ES-I3 (cell line): ENCODE measurements at regions not wholly inside any gene's neighbourhood (a gene's known extent, or its start where the extent isn't known, plus 50 kb on each side); places are given as distances from the start of the nearest gene placed in this dataset.

Source experiments
- H3K36me3 ChIP-seq: 2 replicates; pipeline ENCODE4 v1.6.1; 2013; ENCODE audit warnings: mild to moderate bottlenecking, low read length, control low read depth, moderate library complexity; ENCODE audit not compliant: insufficient read depth
- H3K4me1 ChIP-seq: 2 replicates; pipeline ENCODE4 v1.6.1; 2013; ENCODE audit warnings: mild to moderate bottlenecking, control low read depth, low read length; ENCODE audit not compliant: insufficient read depth
- H3K9ac ChIP-seq: 2 replicates; pipeline ENCODE4 v1.6.1; 2013; ENCODE audit warnings: low read depth, mild to moderate bottlenecking, low read length, moderate library complexity
- H3K9me3 ChIP-seq: 2 replicates; pipeline ENCODE4 v1.6.1; 2013; ENCODE audit warnings: mild to moderate bottlenecking, low read length, moderate library complexity; ENCODE audit not compliant: control insufficient read depth, insufficient read depth

DNA sequence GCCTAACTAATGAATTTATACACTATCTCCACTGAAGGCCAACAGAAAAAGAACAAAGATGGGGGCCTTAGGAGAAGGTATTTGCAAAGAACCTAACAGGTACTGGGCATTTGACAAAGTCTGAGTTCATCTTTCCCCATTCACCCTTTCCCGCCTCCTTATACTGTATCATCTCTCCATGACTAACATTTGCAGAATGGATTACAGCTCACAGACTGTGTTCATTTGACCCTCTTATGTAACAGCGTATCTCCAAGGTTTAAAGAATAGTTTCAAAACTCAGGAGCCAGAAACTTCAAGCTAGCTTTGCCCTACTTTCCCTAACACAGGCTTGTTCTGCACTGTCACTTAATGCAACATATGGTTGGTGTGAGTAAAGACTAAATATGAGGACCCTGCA, 238.7 kb upstream of the CELF2 start:
- Histone ChIP-seq H3K9me3 (peaks cover 3% of the 10 kb centered on the region), H3K36me3 (peaks cover 3% of the 10 kb centered on the region; the same call in 1 of the 2 replicates), H3K9ac (no peak overlapping the region), H3K4me1 (no peaks in the 10 kb centered on the region)

DNA sequence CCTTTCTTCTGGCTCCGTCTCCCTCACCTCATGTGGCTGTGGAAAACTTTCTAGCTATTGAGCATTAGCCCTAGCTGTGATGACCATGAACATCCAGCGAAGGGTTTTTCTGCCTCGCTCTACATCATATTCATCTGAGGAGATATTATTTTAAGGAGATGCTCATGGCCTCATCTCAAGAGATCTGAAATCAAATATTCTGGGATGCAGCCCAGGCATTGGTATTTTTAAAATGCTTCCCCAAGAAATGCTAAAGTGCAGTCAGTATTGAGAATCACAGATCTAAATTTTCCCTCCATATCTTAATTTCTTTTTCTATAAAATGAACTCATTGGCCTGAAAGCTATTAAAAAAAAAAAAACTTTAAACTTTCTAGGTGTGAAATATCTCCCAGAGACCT, 238.2 kb upstream of the CELF2 start:
- peaks cover 3% of the 10 kb centered on the region; the same call in 1 of the 2 replicates for H3K36me3 ChIP-seq
- peaks cover 5% of the 10 kb centered on the region for H3K9me3 ChIP-seq

DNA sequence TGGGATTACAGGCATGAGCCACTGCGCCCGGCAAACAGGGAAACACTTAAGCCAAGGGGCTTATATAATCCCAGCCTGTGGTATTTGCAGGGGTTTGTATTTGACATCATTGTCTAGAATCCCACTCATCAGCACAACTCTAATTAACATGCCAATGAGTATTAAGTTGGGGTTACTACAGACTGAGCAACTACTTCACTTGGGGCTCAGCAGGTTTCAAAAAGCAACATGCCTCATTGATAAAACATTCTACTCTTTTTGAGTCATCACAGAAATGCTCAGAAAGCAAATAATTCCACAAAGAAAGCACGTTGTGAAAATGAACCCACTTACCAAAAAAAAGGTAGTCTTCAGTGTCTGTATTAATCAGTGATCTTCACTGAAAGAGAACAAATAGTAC, 236.9 kb upstream of the CELF2 start:
- H3K36me3 ChIP-seq: peaks cover 3% of the 10 kb centered on the region; the same call in 1 of the 2 replicates
- H3K9ac ChIP-seq: no peak overlapping the region
- no peaks in the 10 kb centered on the region for H3K4me1 ChIP-seq
- H3K9me3 ChIP-seq: peaks cover 14% of the 10 kb centered on the region

More for the DNA sequence above, 238.2 kb upstream of the CELF2 start:
- H3K4me1 ChIP-seq: no peaks in the 10 kb centered on the region
- H3K9ac ChIP-seq: no peak overlapping the region

DNA sequence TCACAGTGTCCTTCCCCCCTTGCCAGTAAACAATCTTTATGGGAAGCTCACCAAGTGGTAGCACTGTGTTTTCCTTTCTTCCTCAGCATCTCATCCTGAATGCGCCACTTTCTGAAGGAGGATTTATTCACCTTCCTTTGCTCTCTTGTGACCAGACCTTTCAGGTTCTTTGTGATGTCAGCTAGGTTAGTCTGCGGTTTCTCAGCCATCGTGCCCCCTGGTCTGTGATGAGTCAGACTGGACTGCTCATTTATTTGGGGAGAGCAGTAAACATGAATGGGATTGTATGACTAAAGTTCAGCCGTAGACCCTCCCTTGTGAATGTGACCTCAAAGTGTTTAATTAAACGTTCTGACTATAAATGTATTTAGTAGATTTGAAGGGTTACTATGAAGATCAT, 235.1 kb upstream of the CELF2 start:
- H3K9me3 ChIP-seq: peaks cover 18% of the 10 kb centered on the region
- no peak overlapping the region for H3K9ac ChIP-seq
- peaks cover 2% of the 10 kb centered on the region; the same call in 1 of the 2 replicates for H3K36me3 ChIP-seq
- H3K4me1 ChIP-seq: no peaks in the 10 kb centered on the region

DNA sequence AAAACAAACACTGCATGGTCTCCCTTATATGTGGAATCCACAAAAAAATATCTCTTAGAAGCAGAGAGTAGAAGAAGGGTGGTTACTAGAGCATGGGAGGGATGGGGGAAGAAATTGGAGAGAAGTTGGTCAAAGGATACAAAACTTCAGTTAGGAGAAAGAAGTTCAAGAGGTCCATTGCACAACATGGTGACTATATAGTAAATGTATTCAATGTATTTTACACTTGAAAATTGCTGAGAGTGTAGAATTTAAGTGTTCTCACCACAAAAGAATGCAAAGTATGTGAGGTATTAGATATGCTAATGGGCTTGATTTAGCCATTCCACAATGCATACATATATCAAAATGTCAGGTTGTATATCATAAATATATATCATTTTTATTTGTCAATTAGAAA, 232.0 kb upstream of the CELF2 start:
- peaks cover 18% of the 10 kb centered on the region for H3K9me3 ChIP-seq
- no peaks in the 10 kb centered on the region for H3K4me1 ChIP-seq
- H3K9ac ChIP-seq: no peak overlapping the region
- H3K36me3 ChIP-seq: no peaks in the 10 kb centered on the region; the same call in 1 of the 2 replicates

DNA sequence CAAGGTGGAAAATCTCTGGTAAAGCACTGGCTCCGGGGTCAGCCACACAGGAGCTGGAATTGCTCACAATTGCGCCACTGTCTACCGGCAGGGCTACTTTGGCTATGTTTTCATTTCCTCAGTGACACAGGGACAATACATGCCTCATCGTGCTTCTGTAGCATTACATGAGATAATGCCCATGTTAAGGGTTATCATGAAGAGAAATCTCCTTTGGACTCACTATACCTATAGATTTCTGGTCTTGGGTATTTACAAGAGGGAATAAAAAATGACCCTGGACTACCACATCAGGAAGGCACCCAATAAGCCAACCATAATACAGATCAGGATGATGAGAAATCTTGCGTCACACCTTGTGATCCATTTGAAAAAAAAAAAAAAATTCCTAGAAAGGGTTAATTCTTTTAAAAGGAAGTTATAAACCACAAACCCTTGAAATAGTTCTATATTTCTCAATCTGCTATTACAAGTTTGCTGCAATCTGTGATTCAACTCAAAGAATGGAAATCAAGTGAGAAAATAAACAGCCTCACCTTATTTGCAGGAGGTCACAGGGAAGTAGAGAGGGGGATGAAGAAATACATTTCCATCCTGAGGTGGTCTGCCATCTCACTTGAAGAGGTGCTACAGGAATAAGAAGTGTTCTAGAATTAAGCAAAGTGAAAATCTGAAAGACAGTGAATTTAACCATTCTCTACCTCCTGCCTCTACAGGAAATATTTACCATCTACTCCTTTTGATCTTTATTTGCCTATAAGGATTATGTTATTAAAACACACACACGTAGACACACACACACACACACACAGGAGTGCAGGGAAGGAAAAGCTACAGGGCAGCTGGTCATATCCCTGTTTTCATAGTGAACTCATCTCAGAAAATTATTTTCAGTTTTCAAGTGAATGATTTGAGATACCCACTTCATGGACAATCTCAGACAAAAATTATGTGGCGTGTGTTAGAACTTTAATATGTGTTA, 231.3 kb upstream of the CELF2 start:
- H3K9me3 ChIP-seq: peaks cover 18% of the 10 kb centered on the region
- no peak overlapping the region for H3K9ac ChIP-seq
- no peaks in the 10 kb centered on the region for H3K4me1 ChIP-seq
- no peaks in the 10 kb centered on the region; the same call in 1 of the 2 replicates for H3K36me3 ChIP-seq

DNA sequence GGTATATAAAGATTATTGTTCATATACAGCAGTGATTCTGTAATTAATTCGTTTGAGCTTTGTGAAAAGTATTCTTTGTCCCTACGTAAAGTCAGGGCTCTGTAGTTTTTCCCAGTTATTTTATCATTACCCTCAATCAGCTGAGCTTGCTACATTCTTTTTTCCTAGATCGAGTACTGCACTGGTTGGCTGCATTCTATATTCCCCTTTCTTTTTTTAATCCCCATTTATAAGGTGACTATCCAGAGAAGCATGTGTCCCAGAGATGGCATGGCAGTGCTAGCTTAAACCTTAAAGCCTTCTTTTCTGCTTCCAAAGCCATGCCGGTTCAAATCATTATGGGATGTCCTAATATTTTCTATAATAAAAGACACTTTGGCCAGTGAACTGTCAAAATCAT, 230.1 kb upstream of the CELF2 start:
- Histone ChIP-seq H3K9ac (no peak overlapping the region), H3K36me3 (no peaks in the 10 kb centered on the region; the same call in 1 of the 2 replicates), H3K4me1 (peaks cover 9% of the 10 kb centered on the region; the same call in 1 of the 2 replicates), H3K9me3 (peaks cover 15% of the 10 kb centered on the region)

DNA sequence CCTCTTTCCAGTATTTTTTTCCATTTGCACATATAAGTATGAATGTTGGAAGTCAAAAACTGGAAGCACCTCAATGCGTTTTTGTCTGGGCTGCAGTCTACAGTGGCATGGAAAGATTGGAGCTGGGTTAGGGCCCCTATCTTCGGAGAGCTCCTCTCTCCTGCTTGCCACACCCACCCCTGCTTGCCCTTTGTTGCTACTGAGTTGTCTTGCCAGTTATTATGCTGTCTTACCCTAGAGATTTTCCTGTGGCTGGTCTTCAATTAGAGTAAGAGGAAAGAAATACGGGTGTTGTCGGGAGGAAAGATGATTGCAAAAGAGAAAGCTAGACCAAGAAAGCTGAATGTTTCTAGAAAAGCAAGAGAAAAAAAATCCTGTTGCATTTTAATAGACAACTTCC, 228.9 kb upstream of the CELF2 start:
- H3K9me3 ChIP-seq: peaks cover 15% of the 10 kb centered on the region
- peaks cover 15% of the 10 kb centered on the region; the same call in 1 of the 2 replicates for H3K4me1 ChIP-seq
- no peaks in the 10 kb centered on the region; the same call in 1 of the 2 replicates for H3K36me3 ChIP-seq
- H3K9ac ChIP-seq: no peak overlapping the region

DNA sequence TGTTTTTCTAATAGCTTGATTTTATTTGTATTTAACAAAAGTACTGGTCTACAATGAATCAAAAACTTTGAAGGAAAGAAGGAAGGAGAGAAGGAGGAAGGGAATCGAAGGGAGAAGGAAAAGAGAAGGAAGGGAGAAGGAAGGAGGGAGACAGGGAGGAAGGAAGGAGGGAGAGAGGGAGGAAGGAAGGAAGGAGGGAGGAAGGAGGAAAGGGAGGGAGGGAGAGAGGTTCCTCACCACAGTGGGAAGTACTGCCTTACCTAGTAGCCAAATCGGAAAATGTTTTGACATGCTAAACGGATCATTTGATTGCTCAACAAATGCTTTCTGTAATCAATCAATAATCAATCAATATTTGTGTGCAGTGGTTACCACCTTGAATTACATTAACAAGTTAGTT, 225.8 kb upstream of the CELF2 start:
- H3K4me1 ChIP-seq: peaks cover 30% of the 10 kb centered on the region
- no peaks in the 10 kb centered on the region; the same call in 1 of the 2 replicates for H3K9me3 ChIP-seq
- peak overlapping the region; percentile 24; the same call in 1 of the 2 replicates for H3K9ac ChIP-seq
- H3K36me3 ChIP-seq: no peaks in the 10 kb centered on the region

DNA sequence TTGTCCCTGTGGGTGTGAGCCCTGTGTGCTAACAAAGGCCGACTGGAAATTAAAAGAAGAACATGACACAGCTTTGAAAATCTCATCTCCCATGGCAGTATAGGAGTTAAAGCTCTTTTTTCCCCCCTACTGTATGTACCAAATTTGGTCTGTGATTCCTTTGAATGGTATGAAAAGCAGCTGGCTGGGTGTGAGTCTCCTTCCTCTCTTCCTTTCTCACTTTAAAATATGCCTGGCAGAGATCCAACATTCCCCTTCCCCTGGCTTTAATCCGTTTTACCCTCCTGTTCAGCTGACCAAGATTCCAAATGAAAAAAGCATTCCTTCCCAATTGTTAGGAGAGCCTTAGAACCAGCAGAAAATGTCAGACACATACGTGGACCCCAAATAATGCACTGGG, 225.0 kb upstream of the CELF2 start:
- peak overlapping the region; percentile 31 for H3K9ac ChIP-seq
- H3K9me3 ChIP-seq: no peaks in the 10 kb centered on the region
- H3K36me3 ChIP-seq: no peaks in the 10 kb centered on the region
- peaks cover 38% of the 10 kb centered on the region for H3K4me1 ChIP-seq

DNA sequence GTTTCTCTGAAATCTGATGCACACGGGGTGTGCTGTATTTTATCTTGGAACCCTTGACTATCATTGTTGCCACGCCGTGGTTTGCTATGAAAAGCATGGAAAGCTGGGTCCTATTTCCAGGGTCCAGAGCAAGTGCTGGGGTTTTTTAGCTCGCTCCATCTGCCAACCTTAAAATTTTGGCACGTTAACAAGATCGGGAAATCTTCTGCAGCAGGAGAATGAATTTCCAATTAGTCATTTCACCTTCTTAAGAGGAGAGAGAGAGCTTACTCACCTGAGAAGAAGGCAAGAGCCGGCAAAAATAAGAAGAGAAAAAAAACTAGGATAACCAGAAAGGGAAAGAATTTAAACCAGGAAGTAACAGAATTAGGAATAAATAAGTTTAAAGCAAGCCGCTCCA, 223.6 kb upstream of the CELF2 start:
- Histone ChIP-seq H3K9ac (peak overlapping the region; percentile 39; the same call in 1 of the 2 replicates), H3K36me3 (no peaks in the 10 kb centered on the region), H3K9me3 (no peaks in the 10 kb centered on the region), H3K4me1 (peaks cover 44% of the 10 kb centered on the region)

DNA sequence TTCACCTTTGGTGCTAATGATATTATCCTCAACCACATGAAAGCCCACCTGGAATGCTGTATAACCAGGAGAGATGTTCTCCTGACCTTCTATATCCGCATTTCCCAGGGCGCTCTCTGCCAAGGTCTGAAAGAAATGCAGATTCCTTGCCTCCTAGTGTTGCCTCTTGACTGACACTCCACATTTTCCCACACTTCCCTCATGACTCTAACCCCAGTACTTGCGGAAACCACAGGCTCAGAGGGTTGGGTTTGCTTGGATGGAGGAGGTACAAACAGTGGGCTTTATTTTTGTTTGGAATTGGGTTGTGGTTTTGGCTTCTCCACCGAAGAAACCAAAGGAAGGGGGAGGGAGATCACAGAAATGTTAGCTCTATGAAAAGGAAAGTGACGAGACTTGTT, 222.9 kb upstream of the CELF2 start:
- no peaks in the 10 kb centered on the region for H3K36me3 ChIP-seq
- H3K4me1 ChIP-seq: peaks cover 44% of the 10 kb centered on the region
- peak overlapping the region; percentile 39; the same call in 1 of the 2 replicates for H3K9ac ChIP-seq
- no peaks in the 10 kb centered on the region for H3K9me3 ChIP-seq

DNA sequence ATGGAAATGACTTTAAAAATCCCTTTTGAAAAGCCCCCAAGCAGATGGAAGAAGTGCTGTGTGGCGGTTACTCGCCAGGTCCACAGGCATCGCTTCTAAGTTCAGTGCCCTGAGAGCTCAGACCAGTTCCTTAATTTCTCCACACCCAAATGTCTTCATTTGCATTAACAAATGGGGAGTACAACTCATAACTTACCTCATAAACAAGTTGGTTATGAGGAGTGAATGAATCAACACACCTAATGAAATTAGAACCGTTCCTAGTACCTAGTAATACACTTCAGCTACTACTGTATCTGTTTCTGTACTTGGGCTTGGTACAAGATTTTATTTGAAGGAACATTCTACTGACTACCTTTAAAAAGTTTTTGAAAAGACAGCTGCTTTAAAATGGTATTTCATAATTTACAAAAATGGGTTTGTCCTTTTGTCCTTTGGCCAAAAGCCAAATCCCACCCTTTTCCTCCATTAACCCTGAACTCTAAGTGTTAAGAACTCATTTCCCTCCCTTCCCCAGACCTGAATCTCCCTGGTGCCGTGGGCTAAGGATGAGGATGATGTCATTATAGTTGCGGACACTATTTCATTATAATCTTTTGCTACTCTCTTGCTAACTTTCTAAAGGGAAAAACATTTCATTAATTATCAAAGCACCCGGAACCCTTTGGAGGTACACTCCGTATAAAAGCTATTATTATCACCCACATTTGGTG, 221.5 kb upstream of the CELF2 start:
- Histone ChIP-seq H3K9me3 (peaks cover 4% of the 10 kb centered on the region), H3K4me1 (peaks cover 44% of the 10 kb centered on the region), H3K36me3 (no peaks in the 10 kb centered on the region), H3K9ac (0 out of 2 replicates have a peak overlapping the region, but pooled peaks have one; percentile 14)

DNA sequence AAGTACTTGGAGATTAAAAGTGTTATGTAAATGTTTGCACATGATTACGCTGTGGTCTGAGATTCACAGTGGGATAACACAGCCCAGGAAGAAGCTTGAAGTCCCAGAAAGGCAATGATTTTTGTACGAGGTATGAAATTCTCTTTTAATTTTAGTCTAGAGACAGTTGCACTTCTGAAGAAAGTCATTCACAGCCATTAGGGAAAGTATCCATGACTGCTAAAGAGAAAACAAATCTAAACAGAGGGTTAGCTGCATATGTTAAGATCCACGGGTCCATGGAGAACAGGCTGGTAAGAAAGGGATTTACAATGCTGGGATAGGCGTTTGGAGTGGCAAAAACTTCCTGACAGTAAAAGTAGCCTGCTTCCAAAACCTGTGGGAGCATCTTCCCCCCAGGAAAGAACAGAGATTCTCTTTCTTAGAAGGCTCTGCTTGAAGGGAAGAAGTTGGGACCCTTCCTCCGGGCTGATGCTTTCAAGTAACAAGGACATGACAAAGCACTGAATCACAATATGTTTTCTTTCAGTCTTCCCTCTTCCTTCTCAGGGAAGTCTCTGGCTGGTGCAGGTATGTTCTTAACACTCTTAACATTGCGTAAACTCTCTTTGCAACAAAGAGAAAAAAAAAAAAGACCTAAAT, 220.8 kb upstream of the CELF2 start:
- H3K9me3 ChIP-seq: peaks cover 10% of the 10 kb centered on the region
- H3K9ac ChIP-seq: 0 out of 2 replicates have a peak overlapping the region, but pooled peaks have one; percentile 14
- H3K36me3 ChIP-seq: no peaks in the 10 kb centered on the region
- H3K4me1 ChIP-seq: peaks cover 42% of the 10 kb centered on the region
